Activated naive CD4-positive, alpha-beta T cell treated with anti-CD3 and anti-CD28 coated beads, Interleukin-2, amount 50 U/mL, for 72 hours (primary cell): ENCODE measurements at regions not wholly inside any gene's neighbourhood (a gene's known extent, or its start where the extent isn't known, plus 50 kb on each side); places are given as distances from the start of the nearest gene placed in this dataset.

Experiments
- ATAC-seq, 2 donors: fragments of 150-1000 bp; cut with Tn5 transposase; 2 replicates each; pipeline ENCODE4 v1.10.0; 2021; ENCODE audit warnings: mild to moderate bottlenecking in 2 of 2, moderate library complexity in 2 of 2
- DNase-seq, 2 donors: peaks; one replicate each; pipeline ENCODE4 v3.0.0; 2021 to 2022; ENCODE audit warnings: low spot score in 2 of 2
- H3K27ac Mint-ChIP-seq, 2 donors: one replicate each; pipeline ENCODE4 v1.8.0; 2022; ENCODE audit warnings: mild to moderate bottlenecking in 2 of 2, mixed read lengths in 2 of 2
- H3K36me3 Mint-ChIP-seq, 2 donors: one replicate each; pipeline ENCODE4 v1.8.0; 2022; ENCODE audit warnings: mixed read lengths in 2 of 2
- H3K9me3 Mint-ChIP-seq, 2 donors: one replicate each; pipeline ENCODE4 v1.8.0; 2022; ENCODE audit warnings: mixed read lengths in 2 of 2

GRCh38 chr2:7987992-7988391, 693.9 kb upstream of the ID2 start:
- DNase-seq = no peak
- peaks cover 0 to 33% of the 10 kb centered on the region in 2 donors for H3K36me3 Mint-ChIP-seq
- no peak for ATAC-seq
- H3K27ac Mint-ChIP-seq = no peak overlapping the region
- peaks cover 6 to 31% of the 10 kb centered on the region in 2 donors for H3K9me3 Mint-ChIP-seq

GRCh38 chr2:7988440-7988839, 693.4 kb upstream of the ID2 start:
- H3K36me3 Mint-ChIP-seq = peaks cover 0 to 28% of the 10 kb centered on the region in 2 donors
- peaks cover 6 to 29% of the 10 kb centered on the region in 2 donors for H3K9me3 Mint-ChIP-seq
- DNase-seq (no peak), ATAC-seq (no peak)
- no peak overlapping the region for H3K27ac Mint-ChIP-seq

- no peak for ATAC-seq
- Mint-ChIP-seq H3K27ac (no peak overlapping the region), H3K36me3 (peaks cover 0 to 25% of the 10 kb centered on the region in 2 donors), H3K9me3 (peaks cover 3 to 21% of the 10 kb centered on the region in 2 donors)
- DNase-seq = no peak
These were observed 692.0 kb upstream of the ID2 start for GRCh38 chr2:7989823-7990222.

- no peak for ATAC-seq
- no peak overlapping the region for H3K27ac Mint-ChIP-seq
- no peaks in the 10 kb centered on the region for H3K36me3 Mint-ChIP-seq
- no peak for DNase-seq
- peaks cover 0 to 11% of the 10 kb centered on the region in 2 donors for H3K9me3 Mint-ChIP-seq
These were observed 688.9 kb upstream of the ID2 start for GRCh38 chr2:7992612-7993602.

DNA sequence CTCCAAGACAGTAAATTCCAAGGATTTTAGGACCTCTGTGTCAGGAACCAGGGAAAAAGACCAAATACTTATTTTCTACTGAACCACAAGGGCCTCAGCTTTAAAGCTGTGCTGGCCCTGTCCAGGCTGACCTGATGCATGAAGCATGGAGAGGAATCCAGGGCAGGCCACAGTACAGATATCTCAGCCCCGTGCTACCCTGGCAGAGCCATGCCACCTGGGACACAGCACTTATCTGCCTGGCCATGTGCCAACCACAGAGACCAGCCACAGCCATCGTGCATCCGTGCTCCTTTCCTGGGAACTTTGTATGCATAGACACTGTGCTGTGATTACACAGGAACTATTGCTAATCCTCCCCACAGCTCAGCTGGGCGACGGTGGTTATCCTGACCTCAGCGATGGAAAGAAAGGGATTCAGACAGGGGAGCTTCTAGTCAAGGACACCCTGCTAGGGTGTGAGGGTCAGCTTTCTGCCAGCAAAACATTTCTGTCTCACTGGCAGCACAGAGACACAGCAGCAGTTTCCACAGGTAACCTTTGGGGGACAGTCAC, 687.4 kb upstream of the ID2 start:
- ATAC-seq (no peak), DNase-seq (no peak)
- Mint-ChIP-seq H3K27ac (peak overlapping the region in 1 of 2 donors; percentile 38), H3K36me3 (no peaks in the 10 kb centered on the region), H3K9me3 (peaks cover 0 to 11% of the 10 kb centered on the region in 2 donors)

DNA sequence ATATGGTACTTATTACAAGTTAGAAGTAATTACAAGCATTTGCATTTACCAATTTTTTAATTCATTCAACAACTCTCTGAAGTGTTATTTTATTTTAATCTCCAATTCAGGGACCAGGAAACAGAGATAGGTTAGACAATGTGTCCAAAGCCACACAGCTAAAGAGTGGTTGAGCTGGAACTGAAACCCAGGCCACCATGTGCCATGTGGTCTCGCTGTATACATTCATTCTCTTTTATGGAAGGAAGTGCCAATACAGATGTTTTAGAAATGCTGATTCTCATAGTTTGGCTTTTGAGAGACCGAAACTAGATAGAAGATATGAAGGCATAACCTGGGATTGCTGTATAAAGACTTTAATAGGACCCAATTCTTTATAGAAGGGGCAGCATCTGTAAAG, 684.6 kb upstream of the ID2 start:
- Mint-ChIP-seq H3K9me3 (peaks cover 0 to 3% of the 10 kb centered on the region in 2 donors), H3K36me3 (no peaks in the 10 kb centered on the region), H3K27ac (no peak overlapping the region)
- DNase-seq (no peak), ATAC-seq (no peak)

GRCh38 chr2:7999683-8000476, 682.0 kb upstream of the ID2 start:
- Mint-ChIP-seq H3K9me3 (peaks cover 0 to 3% of the 10 kb centered on the region in 2 donors), H3K27ac (no peak overlapping the region), H3K36me3 (no peaks in the 10 kb centered on the region)
- DNase-seq (no peak), ATAC-seq (no peak)

GRCh38 chr2:8000870-8001269, 681.0 kb upstream of the ID2 start:
- Mint-ChIP-seq H3K9me3 (peaks cover 0 to 3% of the 10 kb centered on the region in 2 donors), H3K27ac (no peak overlapping the region), H3K36me3 (no peaks in the 10 kb centered on the region)
- no peak for ATAC-seq
- DNase-seq = no peak

GRCh38 chr2:8002765-8003393, 679.0 kb upstream of the ID2 start:
- DNase-seq (no peak), ATAC-seq (no peak)
- Mint-ChIP-seq H3K9me3 (peaks cover 0 to 3% of the 10 kb centered on the region in 2 donors), H3K27ac (no peak overlapping the region), H3K36me3 (no peaks in the 10 kb centered on the region)

DNA sequence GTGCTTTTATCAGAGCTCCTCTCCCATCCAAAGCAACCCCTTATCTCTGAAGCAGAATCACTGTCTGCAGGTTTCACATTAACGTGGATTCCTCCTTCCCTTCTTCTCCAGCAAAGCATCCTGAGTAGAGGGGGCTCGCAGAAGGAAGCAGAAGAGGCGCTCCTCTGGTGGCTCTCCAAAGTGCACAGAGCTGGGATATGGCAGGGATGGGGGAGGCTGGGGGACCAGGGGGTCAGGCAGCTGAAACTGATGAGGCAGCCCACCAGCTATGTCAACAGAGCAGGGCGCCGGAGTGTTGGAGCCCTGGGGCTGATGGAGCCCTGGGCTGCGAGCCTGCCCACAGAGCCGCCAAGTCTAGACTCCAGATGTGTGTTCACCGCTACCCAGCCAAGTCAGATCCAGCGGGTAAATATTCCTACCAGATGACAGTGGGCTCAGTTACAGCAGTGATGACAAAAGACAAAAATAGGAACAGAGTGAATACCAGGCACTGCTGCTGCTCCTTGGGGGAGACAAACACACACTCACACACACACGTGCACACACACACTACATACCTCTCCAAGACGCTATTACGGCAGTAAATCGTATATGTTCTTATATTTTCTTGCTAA, 678.3 kb upstream of the ID2 start:
- no peak for ATAC-seq
- peaks cover 0 to 3% of the 10 kb centered on the region in 2 donors for H3K9me3 Mint-ChIP-seq
- no peaks in the 10 kb centered on the region for H3K36me3 Mint-ChIP-seq
- no peak overlapping the region for H3K27ac Mint-ChIP-seq
- DNase-seq = no peak

DNA sequence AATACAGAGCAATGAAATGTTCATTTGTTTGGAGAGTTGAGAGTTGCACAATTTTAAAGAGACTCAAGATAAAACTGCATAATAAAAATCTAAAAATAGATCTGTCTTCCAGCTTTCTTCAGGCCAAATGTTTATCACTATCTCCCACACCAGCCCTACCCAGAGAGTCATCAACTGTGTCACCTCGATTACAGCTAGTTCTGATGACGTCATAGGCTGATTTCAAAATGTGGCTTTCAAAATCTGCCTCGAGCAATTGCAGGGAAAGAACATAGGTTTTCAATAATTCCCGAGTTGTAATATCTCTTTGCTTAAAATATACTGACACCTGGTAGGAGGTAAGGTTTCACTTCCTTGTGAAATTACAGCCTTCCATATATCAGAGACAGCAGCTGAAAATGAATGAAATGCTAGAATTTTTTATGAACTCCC, 677.6 kb upstream of the ID2 start:
- ATAC-seq = no peak
- H3K27ac Mint-ChIP-seq = no peak overlapping the region
- DNase-seq = no peak
- no peaks in the 10 kb centered on the region for H3K36me3 Mint-ChIP-seq
- H3K9me3 Mint-ChIP-seq = peaks cover 0 to 3% of the 10 kb centered on the region in 2 donors

DNA sequence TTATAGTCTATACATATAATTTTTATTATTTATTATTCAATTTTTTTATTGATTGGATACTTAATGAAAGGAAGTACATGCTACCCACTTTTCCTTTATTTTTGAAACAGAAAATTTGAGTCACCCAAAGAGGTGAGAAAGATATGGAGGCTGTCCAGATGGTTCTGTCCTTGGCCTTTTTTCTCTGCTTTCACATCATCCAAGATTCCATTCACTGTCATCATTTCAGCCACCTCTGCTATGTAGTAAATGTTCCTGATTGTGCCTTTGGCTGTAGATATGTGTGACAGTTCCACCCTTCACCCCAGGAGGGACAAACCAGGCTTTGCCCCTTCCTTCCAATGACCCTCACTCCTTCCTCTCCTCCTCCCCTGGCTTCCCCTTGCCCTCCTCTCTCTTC, 675.7 kb upstream of the ID2 start:
- ATAC-seq = no peak
- peak overlapping the region in 1 of 2 donors; percentile 7 for H3K27ac Mint-ChIP-seq

GRCh38 chr2:8006626-8007025, 675.2 kb upstream of the ID2 start:
- H3K9me3 Mint-ChIP-seq = peaks cover 0 to under 1% of the 10 kb centered on the region in 2 donors
- H3K36me3 Mint-ChIP-seq = no peaks in the 10 kb centered on the region
- DNase-seq = no peak
- no peak for ATAC-seq
- H3K27ac Mint-ChIP-seq = peak overlapping the region in 1 of 2 donors; percentile 7

More for the DNA sequence above, 675.7 kb upstream of the ID2 start:
- no peak for DNase-seq
- H3K36me3 Mint-ChIP-seq = no peaks in the 10 kb centered on the region
- H3K9me3 Mint-ChIP-seq = peaks cover 0 to 3% of the 10 kb centered on the region in 2 donors

DNA sequence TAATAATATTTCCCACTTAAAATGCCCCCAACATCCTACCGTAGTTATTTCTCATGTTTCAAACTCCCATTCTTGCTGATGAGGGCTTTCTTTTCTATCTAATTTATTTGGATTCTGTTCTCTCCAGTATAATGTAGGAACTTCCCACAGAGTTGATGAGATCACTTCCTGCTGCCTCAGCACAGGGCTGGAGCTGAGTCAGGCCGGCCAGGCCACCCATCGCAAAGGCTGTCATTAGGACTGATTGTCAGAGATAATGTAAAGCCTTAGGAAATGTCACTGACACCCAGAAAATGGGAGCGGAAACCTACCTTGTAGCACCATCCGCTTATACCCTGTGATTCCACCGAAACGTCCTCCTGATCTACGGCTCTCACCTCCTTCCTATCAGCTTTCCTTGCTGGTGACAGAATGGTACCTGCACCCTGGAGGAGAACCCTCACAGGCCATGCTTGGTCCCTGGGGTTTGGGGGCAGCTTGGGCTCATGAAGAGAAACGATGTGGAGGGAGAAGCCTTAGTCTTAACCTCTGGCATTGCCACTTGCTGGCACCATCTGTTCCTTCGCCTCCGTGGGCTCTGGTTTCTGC, 672.8 kb upstream of the ID2 start:
- ATAC-seq = no peak
- H3K9me3 Mint-ChIP-seq = no peaks in the 10 kb centered on the region
- no peaks in the 10 kb centered on the region for H3K36me3 Mint-ChIP-seq
- H3K27ac Mint-ChIP-seq = no peak overlapping the region
- DNase-seq = no peak

- H3K36me3 Mint-ChIP-seq = no peaks in the 10 kb centered on the region
- DNase-seq (no peak), ATAC-seq (no peak)
- H3K27ac Mint-ChIP-seq = no peak overlapping the region
- H3K9me3 Mint-ChIP-seq = peaks cover 0 to 15% of the 10 kb centered on the region in 2 donors
These were observed 665.8 kb upstream of the ID2 start for GRCh38 chr2:8015848-8016600.
